Activated CD4-positive, alpha-beta T cell treated with anti-CD3 and anti-CD28 coated beads, Interleukin-2, amount 10 ng/mL, durations not matched to agents 7 days and 5 days (primary cell): ENCODE measurements at regions not wholly inside any gene's neighbourhood (a gene's known extent, or its start where the extent isn't known, plus 50 kb on each side); places are given as distances from the start of the nearest gene placed in this dataset.

Experiments used
- CTCF ChIA-PET: fragments of 350-600 bp; sonication (Branson Sonifier 250); formaldehyde crosslinking; loops from one replicate; lab custom pipeline; 2021; ENCODE audit warnings: antibody characterized with exemption; lab: Charles Lee
- POLR2A ChIA-PET: fragments of 350-600 bp; sonication (Branson Sonifier 250); formaldehyde crosslinking; loops from one replicate; lab custom pipeline; 2021; ENCODE audit warnings: antibody characterized with exemption; lab: Charles Lee
- DNase-seq: peaks from one replicate; pipeline ENCODE4 v3.0.0-alpha.2; 2020
- H3K27ac Mint-ChIP-seq: one replicate; pipeline ENCODE4 v1.8.0; 2021; ENCODE audit warnings: mild to moderate bottlenecking, moderate library complexity, mixed read lengths
- H3K27me3 Mint-ChIP-seq: one replicate; pipeline ENCODE4 v1.8.0; 2021; ENCODE audit warnings: mixed read lengths
- H3K36me3 Mint-ChIP-seq: one replicate; pipeline ENCODE4 v1.8.0; 2021; ENCODE audit warnings: low read depth, mixed read lengths
- H3K4me1 Mint-ChIP-seq: one replicate; pipeline ENCODE4 v1.8.0; 2021; ENCODE audit warnings: mixed read lengths
- H3K4me3 Mint-ChIP-seq: one replicate; pipeline ENCODE4 v1.8.0; 2021; ENCODE audit warnings: mild to moderate bottlenecking, moderate library complexity, mixed read lengths
- H3K9me3 Mint-ChIP-seq: one replicate; pipeline ENCODE4 v1.8.0; 2021; ENCODE audit warnings: mixed read lengths

GRCh38 chr18:25726298-25726697 is 364.1 kb downstream of the SS18 start:
- ChIA-PET POLR2A (no interaction called here), CTCF (no interaction called here)
- no peaks in the 10 kb centered on the region for H3K27me3 Mint-ChIP-seq
- H3K4me1 Mint-ChIP-seq, result no peaks in the 10 kb centered on the region
- peaks cover 5% of the 10 kb centered on the region for H3K9me3 Mint-ChIP-seq
- H3K27ac Mint-ChIP-seq, result no peak overlapping the region
- no peaks in the 10 kb centered on the region for H3K36me3 Mint-ChIP-seq
- H3K4me3 Mint-ChIP-seq, result no peak overlapping the region
- no peak for DNase-seq

GRCh38 chr18:25725501-25725900 is 364.9 kb downstream of the SS18 start:
- H3K4me1 Mint-ChIP-seq, result no peaks in the 10 kb centered on the region
- H3K4me3 Mint-ChIP-seq, result no peak overlapping the region
- no peaks in the 10 kb centered on the region for H3K36me3 Mint-ChIP-seq
- DNase-seq, result no peak
- peaks cover 4% of the 10 kb centered on the region for H3K9me3 Mint-ChIP-seq
- POLR2A ChIA-PET, result no interaction called here
- no peak overlapping the region for H3K27ac Mint-ChIP-seq
- CTCF ChIA-PET, result no interaction called here
- H3K27me3 Mint-ChIP-seq, result no peaks in the 10 kb centered on the region

- POLR2A ChIA-PET, result no interaction called here
- Mint-ChIP-seq H3K9me3 (peaks cover 3% of the 10 kb centered on the region), H3K27me3 (no peaks in the 10 kb centered on the region), H3K4me1 (no peaks in the 10 kb centered on the region), H3K27ac (no peak overlapping the region), H3K4me3 (no peak overlapping the region), H3K36me3 (no peaks in the 10 kb centered on the region)
- DNase-seq, result no peak
- CTCF ChIA-PET, result no interaction called here
Measured at GRCh38 chr18:25724997-25725396, 365.4 kb downstream of the SS18 start.

- Mint-ChIP-seq H3K27me3 (no peaks in the 10 kb centered on the region), H3K27ac (no peak overlapping the region), H3K4me3 (no peak overlapping the region), H3K9me3 (no peaks in the 10 kb centered on the region), H3K36me3 (no peaks in the 10 kb centered on the region), H3K4me1 (no peaks in the 10 kb centered on the region)
- ChIA-PET POLR2A (no interaction called here), CTCF (no interaction called here)
- no peak for DNase-seq
Measured at GRCh38 chr18:25724121-25724520, 366.3 kb downstream of the SS18 start.

GRCh38 chr18:25713103-25713502 is 361.1 kb upstream of the ZNF521 start:
- POLR2A ChIA-PET, result no interaction called here
- CTCF ChIA-PET, result no interaction called here
- Mint-ChIP-seq H3K4me3 (no peak overlapping the region), H3K36me3 (no peaks in the 10 kb centered on the region), H3K27ac (no peak overlapping the region), H3K9me3 (peaks cover 5% of the 10 kb centered on the region), H3K4me1 (no peaks in the 10 kb centered on the region), H3K27me3 (peaks cover 4% of the 10 kb centered on the region)
- DNase-seq, result no peak

GRCh38 chr18:25710981-25711380 is 359.0 kb upstream of the ZNF521 start:
- ChIA-PET CTCF (no interaction called here), POLR2A (no interaction called here)
- no peaks in the 10 kb centered on the region for H3K4me1 Mint-ChIP-seq
- H3K36me3 Mint-ChIP-seq, result no peaks in the 10 kb centered on the region
- H3K27me3 Mint-ChIP-seq, result peaks cover 4% of the 10 kb centered on the region
- DNase-seq, result no peak
- H3K4me3 Mint-ChIP-seq, result no peak overlapping the region
- no peak overlapping the region for H3K27ac Mint-ChIP-seq
- H3K9me3 Mint-ChIP-seq, result peaks cover 3% of the 10 kb centered on the region

GRCh38 chr18:25705650-25706049 is 353.7 kb upstream of the ZNF521 start:
- no peaks in the 10 kb centered on the region for H3K9me3 Mint-ChIP-seq
- DNase-seq, result no peak
- no peaks in the 10 kb centered on the region for H3K36me3 Mint-ChIP-seq
- no peak overlapping the region for H3K4me3 Mint-ChIP-seq
- no peaks in the 10 kb centered on the region for H3K27me3 Mint-ChIP-seq
- H3K4me1 Mint-ChIP-seq, result no peaks in the 10 kb centered on the region
- POLR2A ChIA-PET, result no interaction called here
- H3K27ac Mint-ChIP-seq, result no peak overlapping the region
- CTCF ChIA-PET, result interaction anchor here (1.2 kb wide), 1 partner anchor 9 kb away, joined by 5 read pairs; no protein-coding TSS in a partner anchor

- ChIA-PET POLR2A (no interaction called here), CTCF (no interaction called here)
- Mint-ChIP-seq H3K9me3 (no peaks in the 10 kb centered on the region), H3K4me3 (no peak overlapping the region), H3K4me1 (no peaks in the 10 kb centered on the region), H3K27me3 (no peaks in the 10 kb centered on the region), H3K36me3 (no peaks in the 10 kb centered on the region), H3K27ac (no peak overlapping the region)
- DNase-seq, result no peak
Measured at GRCh38 chr18:25704494-25704893, 352.5 kb upstream of the ZNF521 start.

GRCh38 chr18:25704071-25704470 is 352.1 kb upstream of the ZNF521 start:
- no peak for DNase-seq
- Mint-ChIP-seq H3K4me3 (no peak overlapping the region), H3K27ac (no peak overlapping the region), H3K9me3 (no peaks in the 10 kb centered on the region), H3K36me3 (no peaks in the 10 kb centered on the region), H3K27me3 (no peaks in the 10 kb centered on the region), H3K4me1 (no peaks in the 10 kb centered on the region)
- ChIA-PET CTCF (no interaction called here), POLR2A (no interaction called here)

GRCh38 chr18:25701821-25702220 is 349.9 kb upstream of the ZNF521 start:
- CTCF ChIA-PET, result no interaction called here
- no peak overlapping the region for H3K4me3 Mint-ChIP-seq
- POLR2A ChIA-PET, result no interaction called here
- H3K27ac Mint-ChIP-seq, result no peak overlapping the region
- H3K9me3 Mint-ChIP-seq, result no peaks in the 10 kb centered on the region
- H3K36me3 Mint-ChIP-seq, result no peaks in the 10 kb centered on the region
- H3K27me3 Mint-ChIP-seq, result no peaks in the 10 kb centered on the region
- no peaks in the 10 kb centered on the region for H3K4me1 Mint-ChIP-seq
- no peak for DNase-seq

GRCh38 chr18:25686960-25687500 is 335.1 kb upstream of the ZNF521 start:
- Mint-ChIP-seq H3K9me3 (no peaks in the 10 kb centered on the region), H3K4me1 (no peaks in the 10 kb centered on the region), H3K36me3 (no peaks in the 10 kb centered on the region), H3K27ac (no peak overlapping the region), H3K4me3 (no peak overlapping the region), H3K27me3 (no peaks in the 10 kb centered on the region)
- CTCF ChIA-PET, result no interaction called here
- no peak for DNase-seq
- POLR2A ChIA-PET, result no interaction called here

- Mint-ChIP-seq H3K4me1 (no peaks in the 10 kb centered on the region), H3K27ac (no peak overlapping the region), H3K36me3 (no peaks in the 10 kb centered on the region), H3K9me3 (no peaks in the 10 kb centered on the region), H3K4me3 (no peak overlapping the region), H3K27me3 (peaks cover 2% of the 10 kb centered on the region)
- POLR2A ChIA-PET, result no interaction called here
- DNase-seq, result no peak
- CTCF ChIA-PET, result no interaction called here
Measured at GRCh38 chr18:25685088-25685487, 333.1 kb upstream of the ZNF521 start.

- no peaks in the 10 kb centered on the region for H3K9me3 Mint-ChIP-seq
- H3K36me3 Mint-ChIP-seq, result no peaks in the 10 kb centered on the region
- no peak overlapping the region for H3K27ac Mint-ChIP-seq
- peaks cover 2% of the 10 kb centered on the region for H3K27me3 Mint-ChIP-seq
- DNase-seq, result no peak
- H3K4me3 Mint-ChIP-seq, result no peak overlapping the region
- ChIA-PET POLR2A (no interaction called here), CTCF (no interaction called here)
- no peaks in the 10 kb centered on the region for H3K4me1 Mint-ChIP-seq
Measured at GRCh38 chr18:25679491-25679890, 327.5 kb upstream of the ZNF521 start.

GRCh38 chr18:25678221-25678620 is 326.3 kb upstream of the ZNF521 start:
- H3K27me3 Mint-ChIP-seq, result peaks cover 2% of the 10 kb centered on the region
- POLR2A ChIA-PET, result no interaction called here
- H3K4me3 Mint-ChIP-seq, result no peak overlapping the region
- no peaks in the 10 kb centered on the region for H3K4me1 Mint-ChIP-seq
- DNase-seq, result no peak
- no peaks in the 10 kb centered on the region for H3K36me3 Mint-ChIP-seq
- H3K9me3 Mint-ChIP-seq, result no peaks in the 10 kb centered on the region
- no peak overlapping the region for H3K27ac Mint-ChIP-seq
- CTCF ChIA-PET, result no interaction called here
